GM18951 (cell line): ENCODE measurements at regions not wholly inside any gene's neighbourhood (a gene's known extent, or its start where the extent isn't known, plus 50 kb on each side); places are given as distances from the start of the nearest gene placed in this dataset.

Experiments used
- POLR2A ChIP-seq: IDR thresholded peaks from 4 replicates; pipeline ENCODE4 v1.6.1; 2011; ENCODE audit warnings: mild to moderate bottlenecking; ENCODE audit not compliant: insufficient read length, insufficient read depth; ENCODE audit errors: extremely low read depth
- in situ Hi-C: fragments of 300-500 bp; cut with MboI; formaldehyde crosslinking; loops from one replicate; pipeline ENCODE4 v1.12.0; 2022; ENCODE audit warnings: low sequenced_read_pairs, mixed read lengths, inconsistent platforms; ENCODE audit not compliant: unreplicated experiment

DNA sequence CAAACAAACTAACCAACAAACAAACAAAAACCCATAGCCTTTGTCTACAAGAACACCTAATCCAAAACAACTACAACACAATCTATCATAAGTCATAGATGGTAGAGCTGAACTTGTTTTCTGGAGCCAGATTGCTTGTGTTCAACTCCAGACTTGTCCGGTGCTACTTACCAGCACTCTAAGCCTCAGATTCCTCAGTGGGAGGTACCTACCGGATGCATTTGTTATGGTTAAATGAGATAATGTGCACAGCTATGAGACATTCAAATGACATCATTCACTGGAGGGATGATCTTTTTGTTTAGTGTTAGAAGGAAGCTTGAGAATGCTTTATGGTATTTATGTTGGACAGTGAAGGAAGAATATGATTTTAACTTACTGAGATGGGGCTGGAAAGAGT lies 592.9 kb upstream of the C9orf72 start:
- TF ChIP-seq POLR2A, result no peak
- in situ Hi-C loops, result no loop called here

DNA sequence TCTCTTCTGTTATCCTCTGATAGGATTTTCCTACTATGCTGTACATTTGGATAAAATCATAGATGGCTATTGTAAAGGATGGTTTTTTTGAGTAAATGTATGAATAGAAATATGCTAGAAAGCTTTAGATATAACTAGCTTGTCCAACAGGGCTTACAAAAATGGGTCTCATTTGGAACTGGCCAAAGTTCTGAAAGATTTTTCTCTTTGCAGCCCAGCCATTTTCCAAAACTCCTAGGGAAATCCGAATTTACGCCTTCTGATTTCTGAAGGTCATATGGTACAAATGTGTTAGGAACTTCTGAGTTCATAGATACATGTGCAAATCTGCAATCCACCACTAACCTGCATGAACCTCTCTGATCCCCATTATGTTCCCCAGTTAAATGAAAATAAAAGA lies 603.9 kb upstream of the C9orf72 start:
- TF ChIP-seq POLR2A, result no peak
- in situ Hi-C loops, result no loop called here

DNA sequence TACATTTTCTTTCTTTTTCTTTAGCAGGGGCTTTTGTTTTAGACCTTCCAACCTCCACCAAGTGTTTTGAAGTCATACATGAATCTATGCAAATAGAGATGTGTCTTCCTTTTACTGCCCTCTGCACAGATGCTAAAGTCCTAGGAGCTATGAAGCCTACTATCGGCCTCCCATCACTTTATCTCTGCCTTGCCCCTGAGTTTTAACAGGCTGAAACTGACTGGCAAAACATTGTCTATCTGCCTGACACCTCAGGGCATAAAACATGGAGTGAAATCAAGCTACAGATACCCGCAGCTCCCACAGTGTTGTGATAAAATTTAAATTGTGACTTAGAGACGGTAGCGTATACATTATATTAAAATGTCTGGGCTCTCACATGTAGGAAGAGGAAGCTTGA lies 604.6 kb upstream of the C9orf72 start:
- no peak for TF ChIP-seq POLR2A
- in situ Hi-C loops, result no loop called here

DNA sequence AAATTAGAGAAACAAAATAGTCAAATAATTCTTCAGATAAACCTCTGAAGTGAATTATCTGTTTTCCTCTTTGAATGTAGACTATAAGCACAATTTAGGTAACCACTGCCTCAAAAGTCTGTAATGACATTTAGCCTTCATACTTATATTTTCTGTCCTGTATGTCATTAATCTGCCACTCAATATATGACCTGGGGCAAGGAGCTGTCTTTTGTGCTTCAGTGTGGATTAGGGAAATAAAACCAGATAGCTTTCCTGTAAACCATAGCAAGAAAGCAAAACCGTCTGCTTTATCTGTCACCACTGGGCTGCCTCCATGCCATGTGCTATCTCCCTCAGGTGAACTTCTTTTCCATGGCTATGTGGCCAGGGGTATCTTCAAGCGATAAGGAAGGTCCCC lies 606.6 kb upstream of the C9orf72 start:
- in situ Hi-C loops, result no loop called here
- no peak for TF ChIP-seq POLR2A

- in situ Hi-C loops, result no loop called here
- TF ChIP-seq POLR2A, result no peak
Observed at GRCh38 chr9:28190981-28191380, 617.7 kb upstream of the C9orf72 start.

GRCh38 chr9:28197653-28198052 lies 624.4 kb upstream of the C9orf72 start:
- no peak for TF ChIP-seq POLR2A
- in situ Hi-C loops, result no loop called here

GRCh38 chr9:28203036-28203435 lies 629.8 kb upstream of the C9orf72 start:
- in situ Hi-C loops, result no loop called here
- TF ChIP-seq POLR2A, result no peak

DNA sequence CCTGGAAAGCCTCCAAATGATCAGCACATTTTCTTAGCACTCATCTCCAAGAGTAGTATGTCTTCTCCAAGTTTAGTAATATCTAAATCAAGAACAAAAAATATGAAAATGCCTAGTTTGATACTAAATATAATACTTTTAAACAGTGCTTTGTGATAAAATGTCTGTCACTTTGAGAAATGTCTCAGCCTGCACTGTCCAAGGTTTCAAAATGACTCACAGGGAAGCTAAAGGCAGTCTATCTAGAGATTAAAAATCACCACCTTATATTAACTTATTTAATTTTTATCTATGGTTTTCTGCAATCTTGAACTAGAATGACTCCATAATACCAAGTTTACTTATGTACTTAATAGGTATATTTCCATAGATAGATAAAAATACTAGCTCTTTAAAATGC lies 633.0 kb upstream of the C9orf72 start:
- no peak for TF ChIP-seq POLR2A
- in situ Hi-C loops, result no loop called here

GRCh38 chr9:28207657-28208056 lies 634.4 kb upstream of the C9orf72 start:
- in situ Hi-C loops, result no loop called here
- TF ChIP-seq POLR2A, result no peak

GRCh38 chr9:28209130-28209529 lies 635.8 kb upstream of the C9orf72 start:
- no peak for TF ChIP-seq POLR2A
- in situ Hi-C loops, result no loop called here

- in situ Hi-C loops, result no loop called here
- TF ChIP-seq POLR2A, result no peak
Observed at GRCh38 chr9:28212979-28213378, 639.7 kb upstream of the C9orf72 start.

DNA sequence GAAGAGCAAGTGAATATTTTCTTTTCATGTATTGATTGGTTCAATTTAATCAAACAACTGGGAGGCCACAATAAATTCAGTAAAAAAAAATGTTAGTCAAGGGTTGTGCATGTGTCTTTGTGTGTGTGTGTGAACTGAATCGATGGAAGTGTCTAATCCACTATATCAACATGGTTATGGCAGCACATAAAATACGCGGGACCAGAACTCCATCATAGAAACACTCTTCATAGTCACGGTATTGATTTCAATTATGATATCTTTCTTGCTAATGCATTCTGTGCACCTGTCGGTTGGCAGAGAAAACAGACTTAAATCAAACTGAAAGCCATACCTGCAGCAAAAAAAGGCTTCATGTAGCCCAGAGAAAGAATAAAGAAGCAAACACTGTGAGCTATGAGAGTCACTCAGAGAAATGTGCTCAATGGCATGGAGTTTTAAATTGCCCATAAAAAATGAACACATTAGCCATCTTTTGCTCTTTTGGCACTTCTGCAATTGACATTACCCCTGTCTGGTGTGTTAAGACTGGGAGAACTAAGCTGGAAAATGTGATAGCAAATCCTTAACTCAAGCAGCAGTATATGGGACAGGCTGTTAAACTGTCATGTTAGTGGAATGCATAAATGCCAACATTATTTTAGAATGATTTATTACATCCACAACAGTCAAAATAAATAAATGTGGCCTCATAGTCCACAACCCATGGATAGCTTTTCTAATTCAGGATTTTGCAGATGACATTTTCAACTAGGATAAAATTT lies 642.4 kb upstream of the C9orf72 start:
- in situ Hi-C loops, result no loop called here
- no peak for TF ChIP-seq POLR2A

DNA sequence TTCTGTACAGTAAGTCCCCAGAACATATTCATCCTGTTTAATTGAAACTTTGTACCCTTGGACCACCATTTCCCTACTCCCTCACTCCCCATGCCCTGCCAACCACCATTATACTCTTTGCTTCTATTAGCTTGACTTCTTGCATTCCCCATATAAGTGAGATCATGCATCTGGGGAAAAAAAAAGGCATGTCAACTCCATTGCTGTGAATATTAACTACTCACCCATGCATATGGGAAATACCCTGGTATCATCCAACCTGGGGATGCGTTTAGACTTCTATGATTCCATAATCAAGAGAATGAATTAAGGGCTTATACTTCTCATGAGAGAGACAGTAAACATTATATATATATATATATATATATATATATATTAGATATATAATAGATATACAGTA lies 659.4 kb upstream of the C9orf72 start:
- no peak for TF ChIP-seq POLR2A
- in situ Hi-C loops, result no loop called here

DNA sequence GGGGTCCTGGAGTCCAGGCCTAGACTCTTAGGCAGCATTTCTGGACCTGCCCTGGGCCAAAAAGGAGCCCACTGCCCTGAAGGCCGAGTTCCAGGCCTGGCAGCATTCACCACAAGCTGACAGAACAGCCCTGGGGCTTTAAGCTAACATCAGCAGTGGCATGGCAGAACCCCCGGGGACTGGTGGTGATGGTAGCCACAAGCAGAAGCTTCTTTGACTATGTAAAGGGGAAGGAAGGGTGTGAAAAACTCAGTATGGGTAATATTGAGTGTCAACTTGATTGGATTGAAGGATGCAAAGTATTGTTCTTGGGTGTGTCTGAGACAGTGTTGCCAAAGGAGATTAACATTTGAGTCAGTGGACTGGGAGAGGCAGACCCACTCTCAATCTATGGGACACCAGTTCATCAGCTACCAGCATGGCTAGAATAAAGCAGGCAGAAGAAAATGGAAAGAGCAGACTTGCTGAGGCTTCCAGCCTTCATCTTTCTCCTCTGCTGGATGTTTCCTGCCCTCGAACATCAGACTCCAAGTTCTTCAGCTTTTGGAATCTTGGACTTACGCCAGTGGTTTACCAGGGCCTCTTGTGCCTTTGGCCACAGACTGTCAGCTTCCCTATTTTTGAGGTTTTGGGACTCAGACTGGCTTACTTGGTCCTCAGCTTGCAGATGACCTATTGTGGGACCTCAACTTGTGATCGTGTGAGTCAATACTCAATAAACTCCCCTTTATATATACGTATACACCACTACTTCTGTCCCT lies 661.0 kb upstream of the C9orf72 start:
- in situ Hi-C loops, result no loop called here
- no peak for TF ChIP-seq POLR2A
